Forelimb muscle (tissue), 1 donor: ENCODE measurements at regions not wholly inside any gene's neighbourhood (a gene's known extent, or its start where the extent isn't known, plus 50 kb on each side); places are given as distances from the start of the nearest gene placed in this dataset.

Source experiments
- DNase-seq: peaks from one replicate; pipeline ENCODE4 v3.0.0-alpha.2; 2013; ENCODE audit warnings: low read depth

GRCh38 chr6:26311385-26312095 is 53.5 kb upstream of the BTN3A2 start:
- no peak for DNase-seq

- no peak for DNase-seq
Observed at GRCh38 chr6:26312096-26312463, 52.9 kb upstream of the BTN3A2 start.

DNA sequence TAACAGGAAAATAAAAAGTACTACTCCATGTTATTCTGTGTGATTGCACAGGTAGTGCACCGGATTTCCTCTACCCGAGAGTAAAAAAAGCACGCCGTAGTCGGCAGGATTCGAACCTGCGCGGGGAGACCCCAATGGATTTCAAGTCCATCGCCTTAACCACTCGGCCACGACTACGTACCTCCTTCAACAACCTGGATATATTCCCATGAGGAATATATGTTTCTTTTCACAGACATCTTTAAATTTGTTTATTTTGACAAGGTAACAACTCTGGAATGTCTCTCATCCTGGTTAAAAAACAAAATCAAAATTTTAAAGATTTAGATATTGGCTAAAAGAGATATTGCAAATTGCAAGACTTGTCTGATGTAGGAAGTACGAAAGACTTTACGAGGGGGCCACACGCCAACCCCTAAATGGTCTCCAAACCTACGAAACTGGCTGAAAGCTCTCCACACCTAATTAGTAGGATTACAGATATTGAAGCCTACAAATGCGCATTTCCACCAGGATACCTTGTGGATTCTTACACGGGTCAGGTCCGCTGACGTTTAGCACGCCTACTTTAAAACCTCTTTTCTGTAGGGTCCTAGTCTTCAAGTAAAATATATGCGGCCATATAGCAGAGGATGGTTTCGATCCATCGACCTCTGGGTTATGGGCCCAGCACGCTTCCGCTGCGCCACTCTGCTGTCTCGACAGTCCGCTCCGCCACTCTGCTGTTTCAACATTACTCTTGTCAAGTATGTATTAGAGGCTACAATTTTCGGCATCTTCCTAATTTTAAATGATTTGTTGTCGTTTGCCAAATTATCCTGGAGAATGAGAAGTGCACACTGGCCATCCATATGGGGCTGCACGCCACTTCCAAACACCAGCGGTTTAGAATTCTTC is 52.2 kb upstream of the BTN3A2 start:
- DNase-seq, result peak; percentile 71
